ENCODE measurements at regions not wholly inside any gene's neighbourhood (a gene's known extent, or its start where the extent isn't known, plus 50 kb on each side); places are given as distances from the start of the nearest gene placed in this dataset.

DNA sequence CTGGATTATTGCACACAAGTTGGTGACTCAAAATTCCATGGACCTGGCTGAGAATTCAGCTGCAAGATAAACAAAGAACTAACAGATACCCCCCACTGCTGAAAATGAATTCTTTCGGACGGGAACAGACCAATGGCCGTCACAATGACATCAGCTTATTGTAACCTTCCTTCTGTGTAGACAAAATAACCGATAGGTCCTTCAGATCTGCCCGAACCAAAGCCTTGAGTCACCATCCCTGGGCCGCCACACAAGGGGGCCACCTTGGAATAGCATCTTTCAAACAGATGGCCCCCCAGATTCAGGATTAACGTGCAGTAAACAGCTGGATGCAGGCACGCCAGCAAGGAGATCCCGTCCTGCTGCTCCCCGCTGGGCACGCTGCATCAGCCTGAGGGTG, 214.0 kb upstream of the EXOC2 start:
- no peak for DNase-seq (ENCODE audit: low read depth)
- TF ChIP-seq CTCF (IDR thresholded peaks at IDR 0.05; ENCODE audit: insufficient read depth, low read depth, low read length, missing control alignments) = no peak
- no peak overlapping the region for H3K4me3 ChIP-seq (ENCODE audit: low read depth, low read length)

GRCh38 chr6:905556-905955, 212.6 kb upstream of the EXOC2 start:
- H3K4me3 ChIP-seq (ENCODE audit: low read depth, low read length) = no peak overlapping the region
- no peak for TF ChIP-seq CTCF (IDR thresholded peaks at IDR 0.05; ENCODE audit: insufficient read depth, low read depth, low read length, missing control alignments)
- DNase-seq (ENCODE audit: low read depth) = no peak

- no peak overlapping the region for H3K4me3 ChIP-seq (ENCODE audit: low read depth, low read length)
- TF ChIP-seq CTCF (IDR thresholded peaks at IDR 0.05; ENCODE audit: insufficient read depth, low read depth, low read length, missing control alignments) = no peak
- DNase-seq (ENCODE audit: low read depth) = no peak
These were observed 212.1 kb upstream of the EXOC2 start for GRCh38 chr6:904994-905393.

DNA sequence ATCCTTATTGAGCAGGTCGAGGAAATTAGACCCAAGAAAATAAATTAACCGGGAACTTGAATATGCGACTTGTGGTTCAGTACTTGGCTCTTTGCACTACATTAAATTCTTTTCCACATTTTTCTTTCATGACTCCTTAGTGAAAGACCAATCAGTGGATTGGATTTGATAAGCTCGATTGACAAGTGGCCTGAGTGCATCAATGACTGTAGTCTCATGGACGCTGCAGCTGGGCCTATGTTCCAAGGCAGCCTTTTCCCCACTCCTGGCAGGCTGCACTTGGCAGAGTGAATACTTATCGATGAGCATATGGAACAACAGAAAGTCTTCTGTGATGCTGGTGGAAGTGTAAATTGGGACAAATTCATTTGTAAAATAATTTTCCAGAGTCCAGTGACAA, 210.8 kb upstream of the EXOC2 start:
- TF ChIP-seq CTCF (IDR thresholded peaks at IDR 0.05; ENCODE audit: insufficient read depth, low read depth, low read length, missing control alignments) = no peak
- no peak for DNase-seq (ENCODE audit: low read depth)
- no peak overlapping the region for H3K4me3 ChIP-seq (ENCODE audit: low read depth, low read length)

- no peak for DNase-seq (ENCODE audit: low read depth)
- H3K4me3 ChIP-seq (ENCODE audit: low read depth, low read length) = no peak overlapping the region
- TF ChIP-seq CTCF (IDR thresholded peaks at IDR 0.05; ENCODE audit: insufficient read depth, low read depth, low read length, missing control alignments) = no peak
These were observed 208.9 kb upstream of the EXOC2 start for GRCh38 chr6:901696-902460.

DNA sequence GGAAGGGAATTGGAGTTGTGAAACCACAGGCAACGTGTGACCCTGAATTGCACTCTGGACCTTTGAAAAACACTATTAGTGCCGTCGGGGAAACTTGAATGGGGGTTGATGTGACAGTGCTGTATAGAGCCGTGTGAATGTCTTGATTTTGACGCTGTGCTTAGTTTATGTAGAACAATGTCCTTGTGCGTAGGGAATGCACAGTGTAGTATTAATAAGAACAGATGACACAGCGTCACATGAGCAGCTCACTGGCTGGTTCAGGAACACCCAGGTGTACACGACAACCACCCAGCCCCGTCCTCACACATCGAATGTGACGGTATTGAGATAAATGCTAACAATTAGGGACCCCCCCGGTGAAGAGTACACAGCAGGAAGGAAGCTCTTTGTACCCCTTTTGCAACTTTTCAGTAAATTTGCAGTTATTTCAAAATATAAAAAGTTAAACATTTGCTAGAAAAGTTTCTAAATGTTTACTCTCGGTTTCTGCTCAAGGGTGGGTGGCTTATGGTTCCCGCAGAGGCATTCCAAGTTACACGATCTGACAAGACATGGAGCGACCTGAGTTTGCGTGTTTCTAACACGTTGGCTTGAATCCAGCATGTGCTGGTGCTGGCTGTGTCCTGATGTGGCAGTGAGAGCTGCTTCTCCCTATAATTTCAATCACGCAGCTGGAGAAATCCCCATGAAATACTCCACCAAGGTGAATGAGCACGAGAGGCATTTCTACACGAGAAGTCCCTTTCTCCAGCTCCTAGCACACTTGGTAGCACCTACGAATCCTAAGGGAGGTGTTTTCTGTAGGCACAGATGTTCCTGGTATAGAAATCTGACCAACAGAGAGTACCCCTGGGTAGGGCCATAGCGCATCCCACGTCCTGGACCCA, 208.0 kb upstream of the EXOC2 start:
- no peak for DNase-seq (ENCODE audit: low read depth)
- no peak overlapping the region for H3K4me3 ChIP-seq (ENCODE audit: low read depth, low read length)
- no peak for TF ChIP-seq CTCF (IDR thresholded peaks at IDR 0.05; ENCODE audit: insufficient read depth, low read depth, low read length, missing control alignments)
